ENCODE measurements at regions not wholly inside any gene's neighbourhood (a gene's known extent, or its start where the extent isn't known, plus 50 kb on each side); places are given as distances from the start of the nearest gene placed in this dataset.

DNA sequence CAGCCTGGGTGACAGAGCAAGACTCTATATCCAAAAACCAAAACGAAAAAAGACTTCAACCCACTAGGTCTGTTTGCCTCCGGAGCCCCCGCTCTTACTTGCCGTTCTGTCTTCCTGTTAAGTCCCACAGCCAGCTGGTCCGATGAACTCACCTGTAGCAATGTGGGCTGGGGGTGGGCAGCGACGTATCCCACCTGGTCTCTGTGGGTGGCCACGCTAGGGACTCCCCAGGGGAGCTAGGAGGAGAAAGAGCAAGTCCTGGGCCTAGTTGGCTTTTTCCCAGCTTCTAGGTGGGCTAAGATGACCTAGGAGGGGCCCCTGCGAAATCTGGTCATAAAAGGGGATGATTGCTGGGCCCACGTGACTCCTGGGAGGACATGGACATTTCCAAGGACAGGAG lies 166.0 kb upstream of the KCNG1 start:
- no peak for DNase-seq (ENCODE audit: low spot score)

DNA sequence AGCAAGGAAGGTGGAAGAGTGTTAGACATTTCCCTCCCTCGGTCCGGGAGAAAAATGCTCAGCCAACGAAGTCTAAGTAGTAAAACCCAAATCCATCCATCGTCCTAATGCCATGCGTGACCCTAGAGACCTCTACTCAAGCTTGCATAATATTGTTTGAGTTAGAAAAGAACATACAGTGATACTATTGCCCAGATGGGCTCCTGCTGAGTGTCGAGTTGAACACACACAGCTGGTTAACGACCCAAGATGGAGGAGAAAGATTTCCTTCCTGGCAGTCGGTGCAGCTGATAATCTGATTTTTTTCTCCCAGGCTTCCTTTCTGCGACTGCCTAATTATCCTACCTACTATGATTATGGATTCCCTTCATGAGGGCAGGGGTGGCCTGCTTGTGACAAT lies 164.4 kb upstream of the KCNG1 start:
- no peak for DNase-seq (ENCODE audit: low spot score)

DNA sequence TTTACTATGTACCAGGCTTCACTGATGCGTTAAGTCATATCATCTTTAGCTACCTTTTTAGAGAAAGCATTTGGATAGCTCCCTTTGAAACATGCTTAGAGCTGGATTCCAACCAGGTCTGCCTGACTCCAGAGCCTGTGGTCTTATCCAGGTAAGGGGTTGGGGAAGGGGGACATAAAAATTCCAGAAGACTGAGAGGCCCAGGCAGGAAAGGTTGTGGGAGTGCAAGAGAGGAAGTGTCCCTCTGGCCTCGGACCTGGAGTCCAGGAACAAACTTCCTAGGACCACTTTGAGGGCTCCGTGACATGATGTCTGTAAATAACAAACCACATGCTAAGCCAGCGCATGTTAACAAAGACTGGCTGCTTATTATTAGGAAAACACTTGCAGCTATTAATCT lies 163.0 kb upstream of the KCNG1 start:
- DNase-seq (ENCODE audit: low spot score) = no peak

- no peak for DNase-seq (ENCODE audit: low spot score)
These were observed 162.4 kb upstream of the KCNG1 start for GRCh38 chr20:51185277-51185676.

DNA sequence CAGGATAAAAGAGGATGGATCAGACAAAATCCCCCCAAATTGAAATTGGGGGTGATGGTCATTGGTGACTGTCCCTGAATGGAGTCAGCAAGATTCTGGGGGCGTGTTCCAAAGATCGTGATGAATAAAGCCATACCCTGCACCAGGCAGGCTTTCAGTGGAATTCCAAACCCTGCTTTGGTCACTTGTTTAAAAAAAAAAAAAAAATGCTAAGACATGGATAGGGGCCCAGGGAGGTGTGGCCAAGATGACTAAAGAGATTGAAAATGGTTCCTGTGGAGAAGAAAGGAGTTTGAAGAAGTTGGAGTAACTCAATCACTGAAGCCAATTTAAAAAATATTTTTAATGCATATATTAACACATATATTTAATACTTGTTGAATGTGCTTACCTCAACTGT lies 161.4 kb upstream of the KCNG1 start:
- no peak for DNase-seq (ENCODE audit: low spot score)

DNA sequence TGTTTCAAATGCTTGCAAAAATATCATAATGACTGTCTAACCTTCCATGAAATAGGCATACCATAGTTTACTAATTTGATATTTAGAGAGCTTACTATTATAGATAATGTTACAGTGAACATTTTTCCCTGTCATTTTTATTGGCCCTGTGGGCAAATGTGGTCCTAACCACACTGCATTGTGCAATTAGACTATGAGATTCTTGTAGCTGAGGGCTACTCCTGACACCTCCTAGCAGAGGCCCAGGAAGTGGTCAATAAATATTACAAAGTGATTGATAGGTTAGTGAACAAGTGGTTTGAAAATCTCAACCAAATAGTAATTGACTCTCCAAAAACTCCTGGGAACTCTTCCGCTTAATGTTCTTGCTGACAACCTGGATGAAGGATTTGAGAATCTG lies 160.5 kb upstream of the KCNG1 start:
- DNase-seq (ENCODE audit: low spot score) = no peak

DNA sequence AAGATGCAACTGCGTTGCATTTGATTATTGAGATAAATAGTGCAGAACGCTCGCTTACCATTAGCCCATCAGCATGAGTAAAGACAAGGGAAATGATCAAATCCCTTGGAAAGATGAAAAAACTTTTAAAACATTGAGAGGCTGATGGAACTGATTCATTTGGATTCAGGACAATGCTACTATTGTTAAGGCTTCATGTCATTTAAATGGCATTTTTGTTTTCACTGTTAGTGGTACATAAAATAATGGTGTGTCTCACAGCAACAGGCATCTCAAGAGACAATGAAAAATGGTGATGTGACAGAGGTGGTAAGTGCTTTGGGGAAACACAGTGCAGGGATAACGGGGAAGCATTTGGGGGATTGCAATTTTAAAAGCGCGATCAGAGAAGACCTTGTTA lies 159.7 kb upstream of the KCNG1 start:
- DNase-seq (ENCODE audit: low spot score) = no peak

GRCh38 chr20:51178153-51178552 lies 155.2 kb upstream of the KCNG1 start:
- no peak for DNase-seq (ENCODE audit: low spot score)

- DNase-seq (ENCODE audit: low spot score) = no peak
These were observed 154.0 kb upstream of the KCNG1 start for GRCh38 chr20:51176876-51177275.

- no peak for DNase-seq (ENCODE audit: low spot score)
These were observed 153.5 kb upstream of the KCNG1 start for GRCh38 chr20:51176446-51176845.

- DNase-seq (ENCODE audit: low spot score) = no peak
These were observed 152.8 kb upstream of the KCNG1 start for GRCh38 chr20:51175724-51176123.

GRCh38 chr20:51175156-51175555 lies 152.2 kb upstream of the KCNG1 start:
- DNase-seq (ENCODE audit: low spot score) = no peak

DNA sequence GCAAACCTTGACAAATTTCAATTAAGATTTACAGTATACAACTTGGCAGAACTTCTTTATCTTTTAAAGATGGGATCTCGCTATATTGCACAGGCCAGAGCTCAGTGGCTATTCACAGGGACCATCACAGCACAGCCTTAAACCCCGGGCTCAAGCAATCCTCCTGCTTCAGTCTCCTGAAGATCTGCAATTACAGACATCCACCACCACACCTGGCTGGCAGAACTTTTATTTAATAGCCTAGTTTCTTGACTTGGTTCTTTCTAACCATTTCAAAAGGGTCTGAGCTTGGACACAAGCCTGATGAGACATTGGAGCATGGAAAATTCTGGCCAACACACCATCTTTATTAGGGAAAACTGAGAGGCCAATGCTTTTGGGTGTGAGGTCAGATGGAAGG lies 151.6 kb upstream of the KCNG1 start:
- DNase-seq (ENCODE audit: low spot score) = no peak

DNA sequence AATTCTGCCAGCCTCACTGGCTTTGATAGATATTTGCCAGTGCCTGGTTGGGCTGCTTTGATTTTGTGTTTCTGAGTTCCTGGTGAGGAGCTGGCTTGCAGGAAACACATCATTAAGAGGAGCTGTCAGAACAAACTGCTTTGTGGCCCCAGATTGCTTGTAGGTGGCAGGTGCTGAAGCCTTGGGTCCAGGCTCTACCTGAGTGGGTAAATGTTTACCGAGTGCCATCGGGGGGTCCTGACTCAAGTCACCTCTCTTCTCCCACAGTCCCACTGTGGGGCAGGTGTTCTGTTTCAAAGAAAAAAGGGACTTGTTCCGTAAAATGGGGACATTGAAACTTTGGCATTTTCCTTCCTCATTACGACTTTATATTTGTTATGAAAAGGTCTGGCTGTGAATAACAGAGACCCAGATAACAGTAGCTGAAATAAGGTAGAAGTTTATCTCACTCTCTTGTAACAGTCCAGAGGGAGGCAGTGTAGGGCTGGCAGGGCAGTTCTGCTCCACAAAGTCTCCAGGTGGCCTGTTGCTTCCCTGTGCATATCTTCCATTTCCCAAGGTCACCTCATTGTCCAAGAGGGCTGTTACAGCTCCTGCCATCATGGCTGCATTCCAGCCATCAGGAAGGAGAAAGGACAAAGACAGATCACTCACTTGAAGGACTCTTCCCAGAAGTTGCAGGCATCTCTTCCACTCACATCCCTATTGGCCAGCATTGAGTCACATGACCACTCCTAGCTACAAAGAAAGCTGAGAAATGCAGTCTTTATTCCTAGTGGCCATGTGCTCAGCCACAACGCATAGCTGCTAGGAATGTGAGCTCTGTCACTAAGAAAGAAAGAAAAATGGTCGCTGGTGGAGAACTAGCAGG lies 149.9 kb upstream of the KCNG1 start:
- DNase-seq (ENCODE audit: low spot score) = no peak

DNA sequence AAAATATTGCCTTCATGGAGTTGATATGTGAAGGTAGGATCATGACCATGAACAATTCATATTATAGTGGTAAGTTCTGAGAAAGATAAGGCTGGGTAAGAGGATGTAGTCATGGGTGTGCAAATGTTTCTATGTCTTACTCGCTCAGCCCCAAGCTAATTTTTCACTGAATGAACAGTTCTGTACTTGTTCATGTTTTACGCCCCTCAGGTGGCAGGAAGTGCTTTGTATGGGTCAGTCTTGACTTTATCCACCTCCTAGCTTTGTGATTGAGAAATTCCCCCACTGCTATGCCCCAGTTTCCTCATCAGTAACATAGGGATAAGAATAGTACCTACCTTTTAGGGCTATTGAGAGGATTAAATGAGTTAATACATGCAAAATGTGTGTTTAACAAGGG lies 148.2 kb upstream of the KCNG1 start:
- DNase-seq (ENCODE audit: low spot score) = peak; percentile 5

- DNase-seq (ENCODE audit: low spot score) = peak; percentile 2
These were observed 146.9 kb upstream of the KCNG1 start for GRCh38 chr20:51169813-51170212.

DNA sequence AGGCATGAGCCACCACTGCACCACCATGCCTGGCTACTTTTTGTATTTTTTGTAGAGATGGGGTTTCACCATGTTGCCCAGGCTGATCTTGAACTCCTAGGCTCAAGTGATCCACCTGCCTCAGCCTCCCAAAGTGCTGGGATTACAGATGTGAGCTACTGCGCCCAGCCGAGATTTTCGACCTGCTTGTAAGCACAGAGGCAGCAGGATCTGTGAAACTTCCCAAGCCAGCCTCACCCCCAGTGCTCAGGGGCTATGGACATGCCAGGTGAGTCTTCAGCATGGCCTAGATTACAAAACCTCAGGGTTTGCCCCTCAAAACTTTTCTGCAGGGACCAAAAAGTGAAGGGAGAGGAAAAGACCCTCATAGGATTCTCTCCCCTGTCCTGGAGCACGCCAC lies 145.0 kb upstream of the KCNG1 start:
- peak; percentile 27 for DNase-seq (ENCODE audit: low spot score)

DNA sequence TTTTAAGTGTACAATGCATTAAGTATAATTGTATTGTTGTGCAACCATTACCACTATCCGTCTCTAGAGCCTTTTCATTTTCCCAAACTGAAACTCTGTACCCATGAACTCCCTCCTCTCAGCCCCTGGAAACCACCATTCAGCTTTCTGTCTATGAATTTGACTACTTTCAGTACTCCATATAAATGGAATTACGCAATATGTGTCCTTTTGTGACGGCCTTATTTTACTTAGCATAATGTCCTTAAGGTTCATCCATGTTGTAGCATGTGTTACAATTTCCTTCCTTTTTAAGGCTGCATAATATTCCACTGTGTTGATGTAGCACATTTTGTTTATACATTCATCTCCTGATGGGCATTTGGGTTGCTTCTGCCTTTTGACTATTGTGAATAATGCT lies 143.6 kb upstream of the KCNG1 start:
- DNase-seq (ENCODE audit: low spot score) = no peak

GRCh38 chr20:51165131-51165530 lies 142.2 kb upstream of the KCNG1 start:
- no peak for DNase-seq (ENCODE audit: low spot score)

DNA sequence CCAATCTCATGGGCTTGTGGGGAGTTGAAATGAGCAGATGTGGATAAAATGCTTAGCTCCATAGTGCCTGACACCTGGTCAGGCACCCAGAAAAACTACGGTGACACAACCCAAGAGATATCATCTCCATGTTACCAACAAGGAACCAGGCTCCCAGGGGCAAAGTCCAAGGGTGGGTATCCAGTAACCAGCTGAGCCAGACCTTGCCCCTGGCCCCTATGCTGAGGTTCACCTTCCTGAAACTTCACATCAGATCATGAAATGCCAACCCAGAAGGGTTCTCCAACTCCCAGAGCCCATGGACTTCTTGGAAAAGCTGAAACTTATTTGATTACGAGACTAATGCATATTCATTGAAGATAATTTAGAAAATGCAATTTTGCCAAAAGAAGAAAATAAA lies 141.8 kb upstream of the KCNG1 start:
- DNase-seq (ENCODE audit: low spot score) = no peak

DNA sequence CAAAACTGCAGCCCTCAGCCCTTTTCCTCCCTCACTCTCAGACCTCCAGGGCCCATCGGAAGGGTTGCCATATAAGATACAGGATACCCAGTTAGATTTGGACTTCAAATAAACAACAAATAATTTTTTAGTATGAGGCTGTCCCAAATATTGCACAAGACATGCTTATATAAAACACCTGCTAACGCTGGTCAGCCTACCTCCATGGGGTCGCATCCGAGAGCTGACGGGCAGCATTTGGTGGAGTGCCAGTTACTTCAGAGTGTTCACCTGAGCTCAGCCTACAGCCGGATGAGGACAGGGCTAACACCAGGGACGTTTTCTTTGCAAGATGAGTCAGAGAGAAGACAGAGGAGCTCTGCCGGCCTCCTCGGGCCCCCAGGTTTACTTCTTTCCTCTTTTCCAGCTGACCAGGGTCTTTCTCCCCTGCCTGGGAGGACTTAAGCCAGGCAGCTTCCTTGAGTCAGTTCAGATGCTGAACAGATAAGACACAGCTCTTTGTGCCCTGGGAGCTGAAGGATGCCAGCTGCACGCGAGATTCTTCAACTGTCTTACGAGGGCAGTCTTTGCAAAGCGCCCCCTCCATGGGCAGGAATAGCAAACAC lies 141.2 kb upstream of the KCNG1 start:
- no peak for DNase-seq (ENCODE audit: low spot score)

DNA sequence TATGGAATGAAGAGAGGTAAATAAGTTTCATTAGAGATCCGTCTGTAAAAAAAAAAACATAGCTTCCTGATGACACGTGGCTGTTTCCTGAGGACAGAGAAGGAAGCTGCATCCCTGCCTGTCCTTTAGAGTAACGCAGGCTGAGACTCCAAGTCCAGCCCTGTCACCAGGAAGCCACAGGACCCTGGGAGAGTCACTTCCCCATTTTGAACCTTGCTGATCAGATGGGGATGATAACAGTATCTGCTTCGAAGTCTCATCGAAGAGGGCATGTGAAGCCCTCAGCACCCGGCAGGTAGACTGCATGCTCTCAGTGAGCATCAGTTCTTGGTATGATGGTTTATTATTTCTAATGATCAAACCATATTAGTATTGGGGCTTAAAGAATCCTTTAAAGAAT lies 139.1 kb upstream of the KCNG1 start:
- DNase-seq (ENCODE audit: low spot score) = peak; percentile 18

DNA sequence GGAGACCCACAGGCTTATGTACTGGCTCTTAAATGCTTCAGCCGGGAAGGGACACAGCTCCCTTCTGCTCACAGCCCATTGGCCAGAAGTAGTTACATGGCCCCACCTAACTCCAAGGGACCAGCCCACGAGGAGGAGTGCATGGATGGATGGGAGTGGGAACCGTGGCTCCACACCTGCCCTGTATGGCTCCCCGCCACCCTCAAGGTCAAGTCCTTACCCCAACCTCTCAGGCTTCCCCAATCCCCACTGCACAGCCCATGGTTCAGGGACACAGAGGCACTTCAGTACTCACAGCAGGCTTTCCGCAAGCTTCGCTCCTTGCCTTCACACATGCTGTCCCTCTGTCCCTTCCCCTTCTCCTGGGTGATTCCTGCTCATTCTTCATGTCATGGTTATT lies 137.9 kb upstream of the KCNG1 start:
- peak; percentile 35 for DNase-seq (ENCODE audit: low spot score)

DNA sequence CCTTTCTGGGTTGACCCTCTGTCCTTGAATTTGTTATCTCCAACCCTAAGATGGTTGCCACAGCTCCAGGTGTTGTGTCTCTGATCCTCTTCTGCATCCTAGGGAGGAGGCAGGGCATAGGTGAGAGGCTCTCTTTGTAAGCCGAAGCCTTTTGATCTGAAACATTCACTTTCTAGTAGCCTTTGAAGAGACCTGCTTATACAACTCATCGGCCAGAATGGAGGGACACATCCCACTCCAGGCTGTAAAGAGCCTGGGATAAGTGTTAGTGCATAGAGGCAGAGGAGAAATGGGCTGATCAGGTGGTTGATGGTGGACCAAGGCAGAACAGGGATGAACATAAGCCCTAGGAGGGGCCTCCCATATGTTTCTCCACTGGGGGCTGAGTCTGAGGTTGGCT lies 137.1 kb upstream of the KCNG1 start:
- peak; percentile 12 for DNase-seq (ENCODE audit: low spot score)

All from ureter (tissue), 1 donor.